Fibroblast of mammary gland (primary cell): ENCODE measurements at regions not wholly inside any gene's neighbourhood (a gene's known extent, or its start where the extent isn't known, plus 50 kb on each side); places are given as distances from the start of the nearest gene placed in this dataset.
"Not testable (repeated sequence)": the region's sequence is repeated elsewhere in the genome, so short reads cannot be mapped to it uniquely, and the experiment has no call there.

Experiments
- DNase-seq: peaks from one replicate; pipeline ENCODE4 v3.0.0-alpha.2; 2010; ENCODE audit warnings: low read depth
- H3K4me3 ChIP-seq: 2 replicates; pipeline ENCODE4 v1.5.1; 2011; ENCODE audit warnings: low read depth, mild to moderate bottlenecking, low read length, moderate library complexity; ENCODE audit not compliant: control insufficient read depth
- CTCF ChIP-seq: conservative IDR thresholded peaks from 2 replicates; pipeline ENCODE4 v1.5.1; 2011; ENCODE audit warnings: low read depth, low read length, inconsistent platforms; ENCODE audit not compliant: control insufficient read depth, insufficient read depth

GRCh38 chrX:85544609-85545008 lies 165.1 kb upstream of the POF1B start:
- DNase-seq = peak; percentile 1
- H3K4me3 ChIP-seq = no peak overlapping the region
- TF ChIP-seq CTCF = peak; percentile 38

GRCh38 chrX:85543866-85544265 lies 164.4 kb upstream of the POF1B start:
- H3K4me3 ChIP-seq = no peak overlapping the region
- TF ChIP-seq CTCF = no peak
- no peak for DNase-seq

DNA sequence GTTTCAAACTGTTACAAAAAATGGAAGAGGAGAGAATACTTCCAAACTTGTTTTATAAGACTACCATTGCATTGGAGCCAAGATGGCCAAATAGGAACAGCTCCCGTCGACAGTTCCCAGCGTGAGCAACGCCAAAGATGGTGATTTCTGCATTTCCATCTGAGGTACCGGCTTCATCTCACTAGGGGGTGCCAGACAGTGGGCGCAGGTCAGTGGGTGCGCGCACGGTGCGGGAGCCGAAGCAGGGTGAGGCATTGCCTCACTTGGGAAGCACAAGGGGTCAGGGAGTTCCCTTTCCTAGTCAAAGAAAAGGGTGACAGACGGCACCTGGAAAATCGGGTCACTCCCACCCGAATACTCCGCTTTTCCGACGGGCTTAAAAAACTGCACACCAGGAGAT lies 149.7 kb upstream of the POF1B start:
- H3K4me3 ChIP-seq, DNase-seq: not testable (repeated sequence)

DNA sequence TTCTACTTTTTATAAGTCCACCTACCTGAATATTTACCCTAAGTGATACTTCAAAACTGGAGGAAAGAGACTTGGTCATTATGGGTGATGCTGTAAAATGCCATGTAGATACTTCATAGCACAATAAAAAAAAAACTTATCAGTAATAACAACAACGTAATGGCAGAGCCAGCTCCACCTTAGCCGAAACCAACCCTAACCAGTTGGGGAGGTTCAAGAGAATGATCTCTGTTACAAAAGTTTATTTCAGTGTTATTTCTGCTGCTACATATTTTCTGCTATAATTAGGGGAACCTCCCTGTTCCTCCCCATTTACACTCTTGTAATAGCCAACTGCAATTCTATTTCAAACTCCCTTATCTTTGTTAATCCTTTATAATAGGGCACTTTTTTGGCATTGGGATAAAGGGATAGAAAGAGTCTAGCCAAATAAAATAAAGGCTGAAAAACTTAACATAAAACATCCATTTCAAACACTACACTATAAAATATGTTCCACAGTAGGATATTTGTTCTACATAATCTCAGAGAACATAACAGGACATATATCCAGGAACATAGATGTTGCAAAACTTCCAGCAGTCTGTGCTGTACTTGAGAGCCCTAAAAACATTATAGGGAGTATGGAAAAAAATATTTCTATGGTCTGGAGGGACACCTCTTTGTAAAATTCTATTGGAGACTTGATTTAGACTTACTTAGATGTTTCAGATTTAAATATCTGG lies 138.7 kb upstream of the POF1B start:
- TF ChIP-seq CTCF = no peak
- H3K4me3 ChIP-seq = no peak overlapping the region
- DNase-seq = no peak

DNA sequence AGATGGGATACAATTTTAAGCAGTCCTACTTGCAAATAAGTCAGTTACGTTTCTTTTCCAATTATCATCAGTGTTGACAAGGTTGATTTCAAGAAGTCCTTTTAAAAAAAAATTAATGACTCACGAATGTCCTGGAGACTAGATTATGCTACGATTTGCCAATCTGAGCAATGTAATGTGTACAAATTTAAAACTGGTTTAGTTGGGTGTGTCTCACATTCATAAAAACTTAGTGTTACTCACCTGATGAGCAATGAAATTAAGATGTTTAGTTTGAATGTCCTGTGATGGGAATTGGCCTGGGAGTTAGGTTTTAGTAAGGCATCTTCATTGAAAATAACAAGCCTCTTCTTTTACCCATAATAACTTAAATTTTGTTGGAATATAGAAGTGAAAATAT lies 136.7 kb upstream of the POF1B start:
- no peak overlapping the region for H3K4me3 ChIP-seq
- TF ChIP-seq CTCF = no peak
- no peak for DNase-seq

- no peak overlapping the region for H3K4me3 ChIP-seq
- no peak for TF ChIP-seq CTCF
- no peak for DNase-seq
Observed at GRCh38 chrX:85506871-85507270, 127.4 kb upstream of the POF1B start.

DNA sequence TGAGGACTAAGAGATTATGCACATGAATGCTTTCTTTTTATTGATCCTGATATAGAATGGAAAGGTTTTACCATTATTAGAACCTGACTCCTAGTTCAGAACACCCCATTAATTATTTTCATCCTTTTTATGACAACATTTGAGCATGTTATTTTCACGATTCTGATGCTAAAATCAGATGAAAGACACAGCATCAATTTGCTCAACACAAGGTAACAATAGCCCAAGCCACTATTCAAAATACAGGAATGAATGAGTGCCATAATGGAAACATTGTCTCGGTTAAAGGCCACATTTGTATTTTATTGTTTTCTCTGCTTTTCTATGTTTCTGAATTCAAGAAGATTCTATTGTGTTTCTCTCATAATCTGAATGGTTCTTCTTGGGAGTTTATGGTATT lies 126.3 kb upstream of the POF1B start:
- TF ChIP-seq CTCF = no peak
- H3K4me3 ChIP-seq = no peak overlapping the region
- no peak for DNase-seq
